Activated CD4-positive, alpha-beta T cell treated with anti-CD3 and anti-CD28 coated beads for 36 hours (primary cell): ENCODE measurements at regions not wholly inside any gene's neighbourhood (a gene's known extent, or its start where the extent isn't known, plus 50 kb on each side); places are given as distances from the start of the nearest gene placed in this dataset.

Experiments
- ATAC-seq: fragments of 200-7000 bp; cut with Tn5 transposase; one replicate; pipeline ENCODE4 v1.10.0; 2021; ENCODE audit warnings: mild to moderate bottlenecking, moderate library complexity
- CTCF ChIA-PET: fragments of 350-600 bp; sonication (Branson Sonifier 250); formaldehyde crosslinking; loops from one replicate; lab custom pipeline; 2021; ENCODE audit warnings: antibody characterized with exemption; lab: Charles Lee
- POLR2A ChIA-PET: fragments of 350-600 bp; sonication (Branson Sonifier 250); formaldehyde crosslinking; loops from one replicate; lab custom pipeline; 2021; ENCODE audit warnings: antibody characterized with exemption, inconsistent platforms; lab: Charles Lee
- DNase-seq: peaks from one replicate; pipeline ENCODE4 v3.0.0-alpha.2; 2020
- H3K27ac Mint-ChIP-seq: one replicate; pipeline ENCODE4 v1.8.0; 2021; ENCODE audit warnings: mixed read lengths
- H3K27me3 Mint-ChIP-seq: one replicate; pipeline ENCODE4 v1.8.0; 2021; ENCODE audit warnings: mixed read lengths
- H3K36me3 Mint-ChIP-seq: one replicate; pipeline ENCODE4 v1.8.0; 2021; ENCODE audit warnings: low read depth, mixed read lengths
- H3K4me1 Mint-ChIP-seq: one replicate; pipeline ENCODE4 v1.8.0; 2021; ENCODE audit warnings: mixed read lengths
- H3K4me3 Mint-ChIP-seq: one replicate; pipeline ENCODE4 v1.8.0; 2021; ENCODE audit warnings: mild to moderate bottlenecking, moderate library complexity, mixed read lengths
- H3K9me3 Mint-ChIP-seq: one replicate; pipeline ENCODE4 v1.8.0; 2021; ENCODE audit warnings: low read depth, mixed read lengths
- intact Hi-C, 2 experiments: fragments of 100-400 bp; cut with DNase I in 1 of 2; cut with micrococcal nuclease in 1 of 2; formaldehyde crosslinking; loops; one replicate each; pipeline versions ENCODE4 v1.14.2 to v1.15.1; 2022 to 2024; cut with DNase I, micrococcal nuclease

GRCh38 chr1:190599670-190600069 lies 122.0 kb upstream of the BRINP3 start:
- Mint-ChIP-seq H3K36me3 (no peaks in the 10 kb centered on the region), H3K4me1 (no peaks in the 10 kb centered on the region), H3K27me3 (no peaks in the 10 kb centered on the region), H3K4me3 (no peak overlapping the region), H3K9me3 (peaks cover 8% of the 10 kb centered on the region), H3K27ac (no peak overlapping the region)
- ATAC-seq (no peak), DNase-seq (no peak)
- intact Hi-C loops = no loop called here
- POLR2A ChIA-PET = no interaction called here
- CTCF ChIA-PET = no interaction called here

GRCh38 chr1:190602325-190602724 lies 124.7 kb upstream of the BRINP3 start:
- POLR2A ChIA-PET = no interaction called here
- H3K36me3 Mint-ChIP-seq = no peaks in the 10 kb centered on the region
- H3K9me3 Mint-ChIP-seq = peaks cover 4% of the 10 kb centered on the region
- H3K27me3 Mint-ChIP-seq = no peaks in the 10 kb centered on the region
- no peak overlapping the region for H3K27ac Mint-ChIP-seq
- no peak for DNase-seq
- H3K4me1 Mint-ChIP-seq = no peaks in the 10 kb centered on the region
- CTCF ChIA-PET = no interaction called here
- no peak for ATAC-seq
- H3K4me3 Mint-ChIP-seq = no peak overlapping the region
- intact Hi-C loops = no loop called here

GRCh38 chr1:190608282-190608681 lies 130.6 kb upstream of the BRINP3 start:
- DNase-seq (no peak), ATAC-seq (no peak)
- Mint-ChIP-seq H3K9me3 (peaks cover 3% of the 10 kb centered on the region), H3K36me3 (no peaks in the 10 kb centered on the region), H3K27me3 (no peaks in the 10 kb centered on the region), H3K4me1 (no peaks in the 10 kb centered on the region), H3K27ac (no peak overlapping the region), H3K4me3 (no peak overlapping the region)
- intact Hi-C loops = no loop called here
- ChIA-PET POLR2A (no interaction called here), CTCF (no interaction called here)

GRCh38 chr1:190615818-190616217 lies 138.2 kb upstream of the BRINP3 start:
- DNase-seq (no peak), ATAC-seq (no peak)
- no peaks in the 10 kb centered on the region for H3K4me1 Mint-ChIP-seq
- intact Hi-C loops = no loop called here
- H3K4me3 Mint-ChIP-seq = no peak overlapping the region
- peaks cover 15% of the 10 kb centered on the region for H3K9me3 Mint-ChIP-seq
- H3K36me3 Mint-ChIP-seq = no peaks in the 10 kb centered on the region
- POLR2A ChIA-PET = no interaction called here
- CTCF ChIA-PET = no interaction called here
- no peaks in the 10 kb centered on the region for H3K27me3 Mint-ChIP-seq
- no peak overlapping the region for H3K27ac Mint-ChIP-seq

GRCh38 chr1:190616235-190616634 lies 138.6 kb upstream of the BRINP3 start:
- ChIA-PET POLR2A (no interaction called here), CTCF (no interaction called here)
- Mint-ChIP-seq H3K9me3 (peaks cover 15% of the 10 kb centered on the region), H3K27ac (no peak overlapping the region), H3K27me3 (no peaks in the 10 kb centered on the region), H3K36me3 (no peaks in the 10 kb centered on the region), H3K4me1 (no peaks in the 10 kb centered on the region), H3K4me3 (no peak overlapping the region)
- intact Hi-C loops = no loop called here
- no peak for DNase-seq
- ATAC-seq = no peak

GRCh38 chr1:190619724-190620123 lies 142.1 kb upstream of the BRINP3 start:
- no peaks in the 10 kb centered on the region for H3K27me3 Mint-ChIP-seq
- ChIA-PET POLR2A (no interaction called here), CTCF (no interaction called here)
- H3K4me1 Mint-ChIP-seq = no peaks in the 10 kb centered on the region
- H3K4me3 Mint-ChIP-seq = no peak overlapping the region
- H3K27ac Mint-ChIP-seq = no peak overlapping the region
- intact Hi-C loops = loop anchor here in 1 of 2 experiments (10.0 kb wide), 1 partner anchor 55 kb away; no protein-coding TSS in a partner anchor
- DNase-seq (no peak), ATAC-seq (no peak)
- H3K36me3 Mint-ChIP-seq = no peaks in the 10 kb centered on the region
- peaks cover 13% of the 10 kb centered on the region for H3K9me3 Mint-ChIP-seq

- no peaks in the 10 kb centered on the region for H3K36me3 Mint-ChIP-seq
- H3K9me3 Mint-ChIP-seq = peaks cover 13% of the 10 kb centered on the region
- no peaks in the 10 kb centered on the region for H3K27me3 Mint-ChIP-seq
- ATAC-seq (no peak), DNase-seq (no peak)
- H3K4me1 Mint-ChIP-seq = no peaks in the 10 kb centered on the region
- no peak overlapping the region for H3K27ac Mint-ChIP-seq
- CTCF ChIA-PET = no interaction called here
- intact Hi-C loops = no loop called here
- POLR2A ChIA-PET = no interaction called here
- H3K4me3 Mint-ChIP-seq = no peak overlapping the region
Observed at GRCh38 chr1:190633488-190633887, 155.8 kb upstream of the BRINP3 start.

- DNase-seq (no peak), ATAC-seq (no peak)
- H3K4me1 Mint-ChIP-seq = no peaks in the 10 kb centered on the region
- no peaks in the 10 kb centered on the region for H3K27me3 Mint-ChIP-seq
- H3K36me3 Mint-ChIP-seq = no peaks in the 10 kb centered on the region
- H3K9me3 Mint-ChIP-seq = peaks cover 13% of the 10 kb centered on the region
- H3K4me3 Mint-ChIP-seq = no peak overlapping the region
- H3K27ac Mint-ChIP-seq = no peak overlapping the region
- ChIA-PET POLR2A (no interaction called here), CTCF (no interaction called here)
- intact Hi-C loops = no loop called here
Observed at GRCh38 chr1:190634134-190634533, 156.5 kb upstream of the BRINP3 start.

- POLR2A ChIA-PET = no interaction called here
- no peaks in the 10 kb centered on the region for H3K9me3 Mint-ChIP-seq
- intact Hi-C loops = no loop called here
- H3K36me3 Mint-ChIP-seq = no peaks in the 10 kb centered on the region
- ATAC-seq = no peak
- H3K27me3 Mint-ChIP-seq = no peaks in the 10 kb centered on the region
- H3K4me1 Mint-ChIP-seq = no peaks in the 10 kb centered on the region
- no peak overlapping the region for H3K4me3 Mint-ChIP-seq
- no peak overlapping the region for H3K27ac Mint-ChIP-seq
- CTCF ChIA-PET = no interaction called here
- no peak for DNase-seq
Observed at GRCh38 chr1:190649553-190649952, 171.9 kb upstream of the BRINP3 start.

- no peak overlapping the region for H3K4me3 Mint-ChIP-seq
- POLR2A ChIA-PET = no interaction called here
- no peaks in the 10 kb centered on the region for H3K27me3 Mint-ChIP-seq
- H3K4me1 Mint-ChIP-seq = no peaks in the 10 kb centered on the region
- peaks cover 2% of the 10 kb centered on the region for H3K9me3 Mint-ChIP-seq
- no peak overlapping the region for H3K27ac Mint-ChIP-seq
- intact Hi-C loops = no loop called here
- CTCF ChIA-PET = no interaction called here
- ATAC-seq (no peak), DNase-seq (no peak)
- no peaks in the 10 kb centered on the region for H3K36me3 Mint-ChIP-seq
Observed at GRCh38 chr1:190658907-190659306, 181.2 kb upstream of the BRINP3 start.

GRCh38 chr1:190663962-190664361 lies 186.3 kb upstream of the BRINP3 start:
- H3K4me1 Mint-ChIP-seq = no peaks in the 10 kb centered on the region
- intact Hi-C loops = no loop called here
- DNase-seq = no peak
- H3K36me3 Mint-ChIP-seq = no peaks in the 10 kb centered on the region
- ATAC-seq = no peak
- no peak overlapping the region for H3K27ac Mint-ChIP-seq
- H3K9me3 Mint-ChIP-seq = peaks cover 10% of the 10 kb centered on the region
- ChIA-PET CTCF (no interaction called here), POLR2A (no interaction called here)
- H3K27me3 Mint-ChIP-seq = no peaks in the 10 kb centered on the region
- H3K4me3 Mint-ChIP-seq = no peak overlapping the region

- Mint-ChIP-seq H3K4me3 (no peak overlapping the region), H3K36me3 (no peaks in the 10 kb centered on the region), H3K27me3 (no peaks in the 10 kb centered on the region), H3K27ac (no peak overlapping the region), H3K9me3 (peaks cover 10% of the 10 kb centered on the region), H3K4me1 (no peaks in the 10 kb centered on the region)
- DNase-seq (no peak), ATAC-seq (no peak)
- CTCF ChIA-PET = no interaction called here
- POLR2A ChIA-PET = no interaction called here
- intact Hi-C loops = no loop called here
Observed at GRCh38 chr1:190665045-190665444, 187.4 kb upstream of the BRINP3 start.

- POLR2A ChIA-PET = no interaction called here
- Mint-ChIP-seq H3K9me3 (peaks cover 12% of the 10 kb centered on the region), H3K27ac (no peak overlapping the region), H3K4me3 (no peak overlapping the region), H3K27me3 (no peaks in the 10 kb centered on the region), H3K4me1 (no peaks in the 10 kb centered on the region), H3K36me3 (no peaks in the 10 kb centered on the region)
- DNase-seq (no peak), ATAC-seq (no peak)
- intact Hi-C loops = no loop called here
- CTCF ChIA-PET = no interaction called here
Observed at GRCh38 chr1:190667914-190668313, 190.2 kb upstream of the BRINP3 start.
